ENCODE measurements at regions not wholly inside any gene's neighbourhood (a gene's known extent, or its start where the extent isn't known, plus 50 kb on each side); places are given as distances from the start of the nearest gene placed in this dataset.

DNA sequence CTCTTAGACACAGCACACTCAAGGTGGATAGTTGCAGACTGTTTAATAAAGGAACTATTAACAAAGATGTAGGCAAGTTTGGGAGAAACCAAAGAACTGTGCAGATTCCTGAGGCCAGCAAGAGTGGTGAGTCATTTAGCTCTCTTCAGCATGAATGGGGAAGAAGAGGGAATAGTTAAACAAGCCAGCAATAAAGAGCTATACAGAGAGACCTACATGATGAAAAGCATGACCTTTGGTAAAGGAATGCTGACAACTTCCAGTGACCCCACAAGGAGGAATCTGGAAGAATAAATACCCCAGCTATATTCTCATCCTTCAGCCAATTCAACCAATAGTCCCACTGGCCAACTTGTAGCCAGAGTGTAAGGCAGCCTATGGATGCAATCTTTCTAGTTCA is 706.0 kb upstream of the GRAMD2B start:
- H3K14ac ChIP-seq (ENCODE audit: low read length), result no peak overlapping the region
- H2BK12ac ChIP-seq (ENCODE audit: low read length), result no peak overlapping the region
- no peaks in the 10 kb centered on the region for H3K9me3 ChIP-seq (ENCODE audit: insufficient read depth, low read depth, low read length)
- no peaks in the 10 kb centered on the region for H3K27me3 ChIP-seq (ENCODE audit: insufficient read depth, low read length)
- DNase-seq, result no peak
- H2BK120ac ChIP-seq (ENCODE audit: insufficient read depth, low read length, poor library complexity), result no peak overlapping the region
- H3K4me2 ChIP-seq (ENCODE audit: low read length), result peak overlapping the region; percentile 12
- no peak overlapping the region for H3K23ac ChIP-seq (ENCODE audit: low read length)
- no peaks in the 10 kb centered on the region for H3K36me3 ChIP-seq (ENCODE audit: control insufficient read depth in 1 of 2, insufficient read depth in 2 of 2, low read length in 2 of 2)
- no peaks in the 10 kb centered on the region for H3K79me1 ChIP-seq (ENCODE audit: low read length)
- H3K4ac ChIP-seq (ENCODE audit: low read depth, low read length), result no peak overlapping the region
- H4K91ac ChIP-seq (ENCODE audit: low read depth, low read length), result no peak overlapping the region
- H3K4me3 ChIP-seq (ENCODE audit: low read depth, low read length), result no peak overlapping the region
- no peak overlapping the region for H2AK5ac ChIP-seq (ENCODE audit: low read length)
- peaks cover 0 to 2% of the 10 kb centered on the region in 2 experiments for H3K4me1 ChIP-seq (ENCODE audit: control insufficient read depth in 1 of 2, insufficient read depth in 2 of 2, low read length in 2 of 2)
- no peak overlapping the region for H3K9ac ChIP-seq (ENCODE audit: low read length)
- no peaks in the 10 kb centered on the region for H3K79me2 ChIP-seq (ENCODE audit: control insufficient read depth, insufficient read depth, low read length, poor library complexity)
- no peak overlapping the region for H2BK5ac ChIP-seq (ENCODE audit: low read depth, low read length, poor library complexity)
- H2AFZ ChIP-seq (ENCODE audit: insufficient read depth, low read length, poor library complexity), result no peak overlapping the region
- no peak overlapping the region for H4K12ac ChIP-seq (ENCODE audit: low read depth, low read length)
- H3K18ac ChIP-seq (ENCODE audit: low read length), result no peak overlapping the region
- peak overlapping the region; percentile 59 for H3K27ac ChIP-seq (ENCODE audit: low read depth, low read length)
- H4K8ac ChIP-seq (ENCODE audit: low read depth, low read length), result no peak overlapping the region

DNA sequence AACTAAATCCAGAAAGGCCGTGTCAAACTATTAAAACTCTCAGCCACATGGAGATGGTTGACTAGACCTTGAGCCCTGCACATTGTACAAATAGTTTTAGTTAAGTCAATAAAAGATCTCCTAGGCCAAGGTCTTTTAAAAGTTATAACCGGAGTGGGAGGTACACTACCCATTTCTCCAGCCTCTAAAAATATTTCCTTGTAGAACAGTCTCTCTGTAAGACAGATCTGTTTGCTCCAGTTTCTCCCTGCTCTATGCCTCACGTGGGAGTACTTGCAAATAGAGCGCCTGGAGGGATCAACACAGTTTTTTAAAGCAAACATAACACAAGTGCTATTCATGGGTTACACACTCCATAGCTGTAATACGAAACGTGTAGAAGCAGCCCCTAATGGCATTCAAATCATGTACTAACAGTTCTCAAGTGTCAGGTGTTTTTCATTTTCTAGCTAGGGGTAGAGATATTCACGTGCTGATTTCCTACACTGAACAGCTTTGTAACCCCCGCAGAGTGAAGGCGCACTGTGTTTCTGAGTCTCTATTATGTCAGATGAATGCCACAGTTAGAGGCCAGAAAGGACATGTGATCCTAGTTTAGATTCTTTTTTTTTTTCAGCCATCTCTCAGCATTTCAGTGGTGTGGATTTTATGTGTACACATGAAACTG is 703.4 kb upstream of the GRAMD2B start:
- Histone ChIP-seq H2BK12ac (ENCODE audit: low read length) (no peak overlapping the region), H2BK5ac (ENCODE audit: low read depth, low read length, poor library complexity) (no peak overlapping the region), H2BK120ac (ENCODE audit: insufficient read depth, low read length, poor library complexity) (no peak overlapping the region), H3K79me1 (ENCODE audit: low read length) (no peaks in the 10 kb centered on the region), H4K91ac (ENCODE audit: low read depth, low read length) (no peak overlapping the region), H3K14ac (ENCODE audit: low read length) (no peak overlapping the region), H3K23ac (ENCODE audit: low read length) (no peak overlapping the region), H3K79me2 (ENCODE audit: control insufficient read depth, insufficient read depth, low read length, poor library complexity) (no peaks in the 10 kb centered on the region), H3K36me3 (ENCODE audit: control insufficient read depth in 1 of 2, insufficient read depth in 2 of 2, low read length in 2 of 2) (no peaks in the 10 kb centered on the region), H3K4me1 (ENCODE audit: control insufficient read depth in 1 of 2, insufficient read depth in 2 of 2, low read length in 2 of 2) (peaks cover 0 to 2% of the 10 kb centered on the region in 2 experiments), H2AK5ac (ENCODE audit: low read length) (no peak overlapping the region), H3K4me2 (ENCODE audit: low read length) (no peak overlapping the region), H3K9ac (ENCODE audit: low read length) (no peak overlapping the region), H3K4me3 (ENCODE audit: low read depth, low read length) (no peak overlapping the region), H4K8ac (ENCODE audit: low read depth, low read length) (no peak overlapping the region), H2AFZ (ENCODE audit: insufficient read depth, low read length, poor library complexity) (no peak overlapping the region), H3K18ac (ENCODE audit: low read length) (no peak overlapping the region), H4K12ac (ENCODE audit: low read depth, low read length) (no peak overlapping the region), H3K27ac (ENCODE audit: low read depth, low read length) (peak overlapping the region; percentile 34), H3K27me3 (ENCODE audit: insufficient read depth, low read length) (no peaks in the 10 kb centered on the region), H3K9me3 (ENCODE audit: insufficient read depth, low read depth, low read length) (no peaks in the 10 kb centered on the region), H3K4ac (ENCODE audit: low read depth, low read length) (no peak overlapping the region)
- no peak for DNase-seq
- WGBS (ENCODE audit: extremely low coverage, insufficient coverage, insufficient read length), result no CpG with 5 or more reads among the region's 9 CpGs

DNA sequence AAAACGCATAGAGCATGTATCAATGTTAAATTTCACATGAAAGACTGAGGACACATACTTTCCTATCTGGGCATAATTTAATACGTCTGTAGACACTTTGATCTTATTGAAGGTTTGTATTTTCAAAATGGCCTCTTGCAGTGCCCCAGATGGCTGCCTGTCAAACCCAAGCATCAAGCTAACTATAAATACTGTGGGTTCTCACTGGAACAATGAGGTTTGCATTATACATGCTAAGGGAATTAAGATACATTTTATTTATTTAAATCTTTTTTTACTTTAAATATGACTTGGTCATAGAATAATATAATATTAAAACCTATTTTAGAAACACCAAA is 702.9 kb upstream of the GRAMD2B start:
- no peak overlapping the region for H2BK12ac ChIP-seq (ENCODE audit: low read length)
- no peak overlapping the region for H4K8ac ChIP-seq (ENCODE audit: low read depth, low read length)
- H2BK120ac ChIP-seq (ENCODE audit: insufficient read depth, low read length, poor library complexity), result no peak overlapping the region
- H3K9ac ChIP-seq (ENCODE audit: low read length), result no peak overlapping the region
- H3K4me1 ChIP-seq (ENCODE audit: control insufficient read depth in 1 of 2, insufficient read depth in 2 of 2, low read length in 2 of 2), result peaks cover 0 to 2% of the 10 kb centered on the region in 2 experiments
- H3K36me3 ChIP-seq (ENCODE audit: control insufficient read depth in 1 of 2, insufficient read depth in 2 of 2, low read length in 2 of 2), result no peaks in the 10 kb centered on the region
- H3K27me3 ChIP-seq (ENCODE audit: insufficient read depth, low read length), result no peaks in the 10 kb centered on the region
- no peaks in the 10 kb centered on the region for H3K79me2 ChIP-seq (ENCODE audit: control insufficient read depth, insufficient read depth, low read length, poor library complexity)
- no peak overlapping the region for H3K4me3 ChIP-seq (ENCODE audit: low read depth, low read length)
- no peak for DNase-seq
- no peak overlapping the region for H3K23ac ChIP-seq (ENCODE audit: low read length)
- no peak overlapping the region for H3K4ac ChIP-seq (ENCODE audit: low read depth, low read length)
- H4K91ac ChIP-seq (ENCODE audit: low read depth, low read length), result no peak overlapping the region
- H3K14ac ChIP-seq (ENCODE audit: low read length), result no peak overlapping the region
- no peak overlapping the region for H3K4me2 ChIP-seq (ENCODE audit: low read length)
- H2AFZ ChIP-seq (ENCODE audit: insufficient read depth, low read length, poor library complexity), result no peak overlapping the region
- H2AK5ac ChIP-seq (ENCODE audit: low read length), result no peak overlapping the region
- H4K12ac ChIP-seq (ENCODE audit: low read depth, low read length), result no peak overlapping the region
- H3K27ac ChIP-seq (ENCODE audit: low read depth, low read length), result no peak overlapping the region
- no peaks in the 10 kb centered on the region for H3K9me3 ChIP-seq (ENCODE audit: insufficient read depth, low read depth, low read length)
- WGBS (ENCODE audit: extremely low coverage, insufficient coverage, insufficient read length), result no CpG with 5 or more reads among the region's 2 CpGs
- H2BK5ac ChIP-seq (ENCODE audit: low read depth, low read length, poor library complexity), result no peak overlapping the region
- no peak overlapping the region for H3K18ac ChIP-seq (ENCODE audit: low read length)
- H3K79me1 ChIP-seq (ENCODE audit: low read length), result no peaks in the 10 kb centered on the region

DNA sequence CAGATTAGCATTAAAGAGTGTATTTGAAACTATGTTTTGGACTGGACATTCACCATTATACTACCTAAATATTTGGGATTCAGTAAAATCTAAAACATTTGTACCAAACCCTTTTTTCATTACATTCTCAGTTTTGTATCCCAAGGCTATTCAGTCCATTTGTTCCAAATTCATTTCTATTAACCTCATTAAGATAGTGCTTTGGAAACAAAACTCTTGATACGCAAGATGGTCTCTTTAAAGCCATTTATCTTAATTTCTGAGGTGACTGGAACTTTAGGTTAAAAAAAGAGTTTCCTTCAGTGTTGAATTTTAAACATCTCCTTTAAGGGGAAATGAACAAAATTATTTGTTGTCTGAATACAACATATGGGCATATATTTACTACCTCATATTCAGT is 702.5 kb upstream of the GRAMD2B start:
- no peak overlapping the region for H3K4me2 ChIP-seq (ENCODE audit: low read length)
- H3K79me2 ChIP-seq (ENCODE audit: control insufficient read depth, insufficient read depth, low read length, poor library complexity), result no peaks in the 10 kb centered on the region
- H3K27ac ChIP-seq (ENCODE audit: low read depth, low read length), result no peak overlapping the region
- no CpG with 5 or more reads among the region's 1 CpG for WGBS (ENCODE audit: extremely low coverage, insufficient coverage, insufficient read length)
- DNase-seq, result no peak
- H4K91ac ChIP-seq (ENCODE audit: low read depth, low read length), result no peak overlapping the region
- no peak overlapping the region for H3K23ac ChIP-seq (ENCODE audit: low read length)
- no peaks in the 10 kb centered on the region for H3K9me3 ChIP-seq (ENCODE audit: insufficient read depth, low read depth, low read length)
- H3K79me1 ChIP-seq (ENCODE audit: low read length), result no peaks in the 10 kb centered on the region
- no peak overlapping the region for H3K18ac ChIP-seq (ENCODE audit: low read length)
- H3K4me3 ChIP-seq (ENCODE audit: low read depth, low read length), result no peak overlapping the region
- H4K12ac ChIP-seq (ENCODE audit: low read depth, low read length), result no peak overlapping the region
- H2BK12ac ChIP-seq (ENCODE audit: low read length), result no peak overlapping the region
- no peaks in the 10 kb centered on the region for H3K27me3 ChIP-seq (ENCODE audit: insufficient read depth, low read length)
- H4K8ac ChIP-seq (ENCODE audit: low read depth, low read length), result no peak overlapping the region
- no peak overlapping the region for H3K14ac ChIP-seq (ENCODE audit: low read length)
- H2BK5ac ChIP-seq (ENCODE audit: low read depth, low read length, poor library complexity), result no peak overlapping the region
- H3K4ac ChIP-seq (ENCODE audit: low read depth, low read length), result no peak overlapping the region
- H2BK120ac ChIP-seq (ENCODE audit: insufficient read depth, low read length, poor library complexity), result no peak overlapping the region
- H3K36me3 ChIP-seq (ENCODE audit: control insufficient read depth in 1 of 2, insufficient read depth in 2 of 2, low read length in 2 of 2), result no peaks in the 10 kb centered on the region
- peaks cover 0 to 2% of the 10 kb centered on the region in 2 experiments for H3K4me1 ChIP-seq (ENCODE audit: control insufficient read depth in 1 of 2, insufficient read depth in 2 of 2, low read length in 2 of 2)
- no peak overlapping the region for H2AK5ac ChIP-seq (ENCODE audit: low read length)
- H3K9ac ChIP-seq (ENCODE audit: low read length), result no peak overlapping the region
- H2AFZ ChIP-seq (ENCODE audit: insufficient read depth, low read length, poor library complexity), result no peak overlapping the region
